HepG2 (cell line): ENCODE measurements at regions not wholly inside any gene's neighbourhood (a gene's known extent, or its start where the extent isn't known, plus 50 kb on each side); places are given as distances from the start of the nearest gene placed in this dataset.

Source experiments
- ATAC-seq: fragments of 200-7000 bp; cut with Tn5 transposase; 3 replicates; pipeline ENCODE4 v1.9.1; 2020; ENCODE audit warnings: mild to moderate bottlenecking, moderate library complexity
- BruUV-seq: library from RNA; stranded (reverse); fragments of 400-500 nt; replicated peaks from 2 replicates; lab custom pipeline; 2021; lab: Mats Ljungman, UMichigan
- CTCF ChIA-PET: fragments of 300-600 bp; formaldehyde crosslinking; extraction: SDS; loops from one replicate; lab custom pipeline; 2021; ENCODE audit warnings: low total read pairs, inconsistent platforms, low intra/inter-chr PET ratio; lab: Yijun Ruan, JAX
- POLR2A ChIA-PET: fragments of 350-600 bp; sonication (Branson Sonifier 250); formaldehyde crosslinking; loops from one replicate; lab custom pipeline; 2020; ENCODE audit warnings: antibody characterized with exemption, inconsistent platforms; lab: Yijun Ruan, JAX
- DNase-seq: peaks from one replicate; pipeline ENCODE4 v3.0.0-alpha.2; 2015; ENCODE audit warnings: low spot score
- FAIRE-seq: peaks from 3 replicates; lab custom pipeline; 2011; peaks lifted over from hg19 to GRCh38; lab: Jason Lieb, UNC
- H2AFZ ChIP-seq: one replicate; pipeline ENCODE4 v1.6.1; 2011; ENCODE audit warnings: low read length, inconsistent platforms
- H3K27ac ChIP-seq: fragments of 300-600 bp; 3 replicates; pipeline ENCODE4 v1.8.0; 2011; ENCODE audit warnings: mixed run types, mild to moderate bottlenecking, mixed read lengths, low read length, inconsistent platforms; ENCODE audit not compliant: insufficient read depth; ENCODE audit errors: extremely low read length
- H3K27me3 ChIP-seq, 2 experiments: fragments of 200-600 bp in 1 of 2; 2 replicates in 1 of 2; 3 replicates in 1 of 2; pipeline versions ENCODE4 v1.6.0 to v1.8.0; 2011; ENCODE audit warnings: low read length in 2 of 2, mild to moderate bottlenecking in 2 of 2, moderate library complexity in 2 of 2, inconsistent platforms in 1 of 2; ENCODE audit not compliant: insufficient read depth in 2 of 2, control insufficient read depth in 1 of 2
- H3K36me3 ChIP-seq, 2 experiments: fragments of 200-600 bp in 1 of 2; replicated peaks in 1 of 2; 2 replicates in 1 of 2; 3 replicates in 1 of 2; pipeline versions ENCODE4 v1.5.1 to v1.8.0; 2011; ENCODE audit warnings: low read length in 2 of 2, inconsistent platforms in 1 of 2; ENCODE audit not compliant: insufficient read depth in 2 of 2, control insufficient read depth in 1 of 2
- H3K4me1 ChIP-seq: 2 replicates; pipeline ENCODE4 v1.5.1; 2012; ENCODE audit warnings: low read length, inconsistent platforms; ENCODE audit not compliant: insufficient read depth
- H3K4me2 ChIP-seq: 2 replicates; pipeline ENCODE4 v1.6.0; 2011; ENCODE audit warnings: low read depth, low read length, inconsistent platforms
- H3K4me3 ChIP-seq, 3 experiments: fragments of 200-600 bp in 1 of 3; sonication (generic), shearing (Covaris generic) in 1 of 3; replicated peaks in 1 of 3; 2 replicates each; pipeline ENCODE4 v1.5.1; 2011 to 2016; ENCODE audit warnings: low read length in 3 of 3, inconsistent platforms in 2 of 3, low read depth in 2 of 3, mild to moderate bottlenecking in 2 of 3, control low read depth in 1 of 3, mixed read lengths in 1 of 3; ENCODE audit not compliant: insufficient read depth in 1 of 3
- H3K79me2 ChIP-seq: one replicate; pipeline ENCODE4 v1.6.1; 2011; ENCODE audit warnings: low read length, inconsistent platforms; ENCODE audit not compliant: insufficient read depth
- H3K9ac ChIP-seq: 2 replicates; pipeline ENCODE4 v1.6.0; 2011; ENCODE audit warnings: mild to moderate bottlenecking, low read depth, low read length, inconsistent platforms; ENCODE audit not compliant: insufficient read depth
- H3K9me3 ChIP-seq: 2 replicates; pipeline ENCODE4 v1.5.1; 2012; ENCODE audit warnings: mild to moderate bottlenecking, low read length
- H4K20me1 ChIP-seq: 2 replicates; pipeline ENCODE4 v1.6.0; 2011; ENCODE audit warnings: inconsistent platforms, mild to moderate bottlenecking, low read length, moderate library complexity; ENCODE audit not compliant: insufficient read depth
- BRCA1 ChIP-seq: sonication (generic); formaldehyde crosslinking; IDR thresholded peaks from 2 replicates; pipeline ENCODE4 v1.4.0; 2020; ENCODE audit warnings: missing genetic modification reagents
- EEA1 ChIP-seq: sonication (generic); formaldehyde crosslinking; IDR thresholded peaks from 2 replicates; pipeline ENCODE4 v1.5.1; 2020; ENCODE audit warnings: mild to moderate bottlenecking, missing genetic modification reagents, borderline replicate concordance
- ELF4 ChIP-seq: sonication (generic); formaldehyde crosslinking; IDR thresholded peaks from 2 replicates; pipeline ENCODE4 v1.5.0; 2020; ENCODE audit warnings: missing genetic modification reagents, mild to moderate bottlenecking, moderate library complexity, borderline replicate concordance
- ETV5 ChIP-seq: IDR thresholded peaks from 2 replicates; pipeline ENCODE4 v1.6.1; 2018; ENCODE audit warnings: missing biosample characterization, missing genetic modification reagents, inconsistent platforms, borderline replicate concordance
- HHEX ChIP-seq: IDR thresholded peaks from 2 replicates; pipeline ENCODE4 v1.6.1; 2016; ENCODE audit warnings: control low read depth
- HNF1B ChIP-seq: sonication (generic); formaldehyde crosslinking; IDR thresholded peaks from 2 replicates; pipeline ENCODE4 v1.5.1; 2020; ENCODE audit warnings: mild to moderate bottlenecking, moderate library complexity, missing genetic modification reagents
- IKZF4 ChIP-seq: sonication (generic); formaldehyde crosslinking; IDR thresholded peaks from 2 replicates; pipeline ENCODE4 v1.5.1; 2020; ENCODE audit warnings: borderline replicate concordance, mild to moderate bottlenecking, low read depth, missing genetic modification reagents; ENCODE audit errors: not compliant biosample characterization
- NCOA1 ChIP-seq: sonication (generic); formaldehyde crosslinking; IDR thresholded peaks from 2 replicates; pipeline ENCODE4 v1.9.0; 2021; ENCODE audit warnings: missing genetic modification reagents
- PHF5A ChIP-seq: IDR thresholded peaks from one replicate; pipeline ENCODE4 v1.6.1; 2018; ENCODE audit warnings: low read depth, missing genetic modification reagents; ENCODE audit not compliant: unreplicated experiment
- SALL2 ChIP-seq: sonication (generic); formaldehyde crosslinking; IDR thresholded peaks from 2 replicates; pipeline ENCODE4 v1.8.1; 2023; ENCODE audit warnings: mild to moderate bottlenecking, missing genetic modification reagents, inconsistent platforms
- SIX4 ChIP-seq: sonication (generic); formaldehyde crosslinking; IDR thresholded peaks from 2 replicates; pipeline ENCODE4 v1.4.0; 2020; ENCODE audit warnings: missing genetic modification reagents
- SP1 ChIP-seq, 2 experiments: fragments of 450-650 bp in 1 of 2; sonication (generic) in 1 of 2; formaldehyde crosslinking in 1 of 2; IDR thresholded peaks; 2 replicates each; pipeline versions ENCODE4 v1.4.0 to v1.6.1; 2016 to 2020; ENCODE audit warnings: missing genetic modification reagents in 1 of 2
- ZBED4 ChIP-seq: sonication (generic); formaldehyde crosslinking; IDR thresholded peaks from 2 replicates; pipeline ENCODE4 v1.4.0; 2020; ENCODE audit warnings: missing genetic modification reagents, borderline replicate concordance
- ZNF274 ChIP-seq: sonication (generic); formaldehyde crosslinking; IDR thresholded peaks from 2 replicates; pipeline ENCODE4 v1.5.1; 2020; ENCODE audit warnings: mild to moderate bottlenecking, missing genetic modification reagents
- ZNF34 ChIP-seq: sonication (generic); formaldehyde crosslinking; IDR thresholded peaks from 2 replicates; pipeline ENCODE4 v1.4.0; 2020; ENCODE audit warnings: mild to moderate bottlenecking, missing genetic modification reagents, borderline replicate concordance
- ZNF451 ChIP-seq: sonication (generic); formaldehyde crosslinking; IDR thresholded peaks from 2 replicates; pipeline ENCODE4 v1.5.0; 2020; ENCODE audit warnings: mild to moderate bottlenecking, missing genetic modification reagents
- in situ Hi-C: cut with HindIII; loops from 2 replicates; pipeline ENCODE4 v1.10.0; 2017; ENCODE audit warnings: low pct_unique_long_range_greater_than_20kb; ENCODE audit not compliant: extremely low pct_ligation_motif_present
- intact Hi-C: fragments of 100-400 bp; cut with micrococcal nuclease; formaldehyde crosslinking; loops from one replicate; pipeline ENCODE4 v1.10.0; 2022; ENCODE audit not compliant: unreplicated experiment
- TF ChIP-seq, protein P1 (sequence below): sonication (generic); formaldehyde crosslinking; IDR thresholded peaks from 2 replicates; pipeline ENCODE4 v1.5.1; 2020; ENCODE audit warnings: mild to moderate bottlenecking, missing genetic modification reagents

DNA sequence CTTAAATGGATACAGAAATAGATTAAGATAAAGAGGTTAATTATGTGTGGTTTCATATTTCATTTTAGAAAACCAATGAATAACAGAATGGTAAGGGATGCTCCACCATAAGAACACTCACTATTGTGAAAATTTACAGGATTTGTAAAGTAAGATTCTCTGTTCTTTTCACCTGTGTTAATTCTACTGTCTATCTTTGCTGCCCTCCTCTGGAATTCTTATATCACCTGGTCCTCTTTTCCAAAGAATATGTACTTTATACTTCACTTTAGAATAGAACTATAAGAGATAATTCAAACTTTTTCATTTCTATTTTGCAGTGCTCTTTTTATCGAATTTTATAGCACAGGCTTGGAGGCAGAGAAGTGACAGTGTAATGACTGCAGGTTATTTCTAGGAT lies 213.4 kb downstream of the LURAP1L start (continued):
- TF ChIP-seq, protein P1, sequence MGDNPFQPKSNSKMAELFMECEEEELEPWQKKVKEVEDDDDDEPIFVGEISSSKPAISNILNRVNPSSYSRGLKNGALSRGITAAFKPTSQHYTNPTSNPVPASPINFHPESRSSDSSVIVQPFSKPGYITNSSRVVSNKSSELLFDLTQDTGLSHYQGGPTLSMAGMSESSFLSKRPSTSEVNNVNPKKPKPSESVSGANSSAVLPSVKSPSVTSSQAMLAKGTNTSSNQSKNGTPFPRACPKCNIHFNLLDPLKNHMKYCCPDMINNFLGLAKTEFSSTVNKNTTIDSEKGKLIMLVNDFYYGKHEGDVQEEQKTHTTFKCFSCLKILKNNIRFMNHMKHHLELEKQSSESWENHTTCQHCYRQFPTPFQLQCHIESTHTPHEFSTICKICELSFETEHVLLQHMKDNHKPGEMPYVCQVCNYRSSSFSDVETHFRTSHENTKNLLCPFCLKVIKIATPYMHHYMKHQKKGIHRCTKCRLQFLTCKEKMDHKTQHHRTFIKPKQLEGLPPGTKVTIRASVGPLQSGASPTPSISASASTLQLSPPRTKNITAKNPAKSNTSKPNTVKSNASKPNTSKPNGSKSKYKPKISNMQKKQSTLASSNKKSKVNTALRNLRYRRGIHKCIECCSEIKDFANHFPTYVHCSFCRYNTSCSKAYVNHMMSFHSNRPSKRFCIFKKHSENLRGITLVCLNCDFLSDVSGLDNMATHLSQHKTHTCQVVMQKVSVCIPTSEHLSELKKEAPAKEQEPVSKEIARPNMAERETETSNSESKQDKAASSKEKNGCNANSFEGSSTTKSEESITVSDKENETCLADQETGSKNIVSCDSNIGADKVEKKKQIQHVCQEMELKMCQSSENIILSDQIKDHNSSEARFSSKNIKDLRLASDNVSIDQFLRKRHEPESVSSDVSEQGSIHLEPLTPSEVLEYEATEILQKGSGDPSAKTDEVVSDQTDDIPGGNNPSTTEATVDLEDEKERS: no peak
- no peak for TF ChIP-seq ZNF451
- no peak for TF ChIP-seq HHEX (CRISPR knock-in tag)
- TF ChIP-seq SP1 (IDR thresholded peaks at IDR 0.05): no peak
- TF ChIP-seq SP1 (CRISPR knock-in tag; IDR thresholded peaks at IDR 0.05): no peak
- TF ChIP-seq IKZF4 (CRISPR knock-in tag): no peak
- TF ChIP-seq, all 625 proteins: peak for 0

DNA sequence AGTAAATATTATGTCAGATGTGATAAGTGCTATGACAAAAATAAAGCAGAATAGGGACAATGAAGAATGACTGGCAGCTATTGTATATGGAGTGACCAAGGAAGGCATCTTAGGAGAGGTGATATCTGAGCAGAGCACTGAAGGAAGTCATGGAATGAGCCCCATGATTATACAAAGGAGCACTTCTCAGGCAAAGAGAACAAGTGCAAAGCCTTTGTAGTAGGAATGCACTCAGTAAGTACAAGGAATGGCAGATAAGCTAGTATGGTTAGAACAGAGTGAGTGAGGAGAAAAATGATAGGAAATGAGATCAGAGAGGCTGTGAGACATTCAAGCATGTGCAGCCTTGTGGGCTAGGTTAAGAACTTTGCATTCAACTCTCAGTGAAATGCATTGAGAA lies 214.8 kb downstream of the LURAP1L start:
- in situ Hi-C loops (no loop called here), intact Hi-C loops (loop anchor here (5.0 kb wide), 1 partner anchor 272 kb away; no protein-coding TSS in a partner anchor)
- H3K27me3 ChIP-seq: no peaks in the 10 kb centered on the region
- CTCF ChIA-PET: no interaction called here
- BruUV-seq: no TSS peak
- H3K4me1 ChIP-seq: no peaks in the 10 kb centered on the region
- no peaks in the 10 kb centered on the region for H3K79me2 ChIP-seq
- ATAC-seq (no peak), FAIRE-seq (no peak), DNase-seq (no peak)
- H3K9ac ChIP-seq: no peak overlapping the region
- no peaks in the 10 kb centered on the region; the same call in 1 of the 2 replicates for H4K20me1 ChIP-seq
- no peak overlapping the region for H3K27ac ChIP-seq
- H3K9me3 ChIP-seq: no peaks in the 10 kb centered on the region
- H3K4me3 ChIP-seq: no peak overlapping the region
- POLR2A ChIA-PET: no interaction called here
- no peaks in the 10 kb centered on the region for H3K36me3 ChIP-seq
- H3K4me2 ChIP-seq: no peak overlapping the region
- no peak overlapping the region for H2AFZ ChIP-seq
- TF ChIP-seq SALL2 (CRISPR knock-in tag): no peak
- TF ChIP-seq SIX4 (CRISPR knock-in tag): no peak
- no peak for TF ChIP-seq PHF5A (CRISPR knock-in tag)
- TF ChIP-seq BRCA1 (CRISPR knock-in tag): no peak
- no peak for TF ChIP-seq ZNF34 (CRISPR knock-in tag)
- no peak for TF ChIP-seq NCOA1 (CRISPR knock-in tag)
- TF ChIP-seq ZNF274 (CRISPR knock-in tag): no peak
- TF ChIP-seq ZBED4 (CRISPR knock-in tag): no peak
- TF ChIP-seq EEA1 (CRISPR knock-in tag): no peak
- TF ChIP-seq ETV5 (CRISPR knock-in tag): no peak
- TF ChIP-seq ELF4 (CRISPR knock-in tag): no peak
- no peak for TF ChIP-seq HNF1B
